HEK293T (cell line): ENCODE measurements at regions not wholly inside any gene's neighbourhood (a gene's known extent, or its start where the extent isn't known, plus 50 kb on each side); places are given as distances from the start of the nearest gene placed in this dataset.
"Not testable (repeated sequence)": the region's sequence is repeated elsewhere in the genome, so short reads cannot be mapped to it uniquely, and the experiment has no call there.

Experiments used
- CTCF ChIA-PET: fragments of 350-600 bp; formaldehyde crosslinking; extraction: SDS; loops from one replicate; lab custom pipeline; 2021; ENCODE audit warnings: antibody characterized with exemption, inconsistent platforms; lab: Yijun Ruan, JAX
- POLR2A ChIA-PET: fragments of 350-600 bp; formaldehyde crosslinking; extraction: SDS; loops from one replicate; lab custom pipeline; 2020; ENCODE audit warnings: antibody characterized with exemption, inconsistent platforms; lab: Yijun Ruan, JAX
- DNase-seq: peaks from one replicate; pipeline ENCODE4 v3.0.0; 2012; ENCODE audit warnings: mixed read lengths; ENCODE audit errors: extremely low spot score
- ARNT ChIP-seq: fragments of 450-650 bp; IDR thresholded peaks from 2 replicates; pipeline ENCODE4 v1.6.1; 2017; ENCODE audit warnings: mild to moderate bottlenecking
- BHLHE40 ChIP-seq: fragments of 450-650 bp; IDR thresholded peaks from 2 replicates; pipeline ENCODE4 v1.6.1; 2016; ENCODE audit warnings: mild to moderate bottlenecking, moderate library complexity, borderline replicate concordance
- CTBP1 ChIP-seq: fragments of 450-650 bp; IDR thresholded peaks from 2 replicates; pipeline ENCODE4 v1.6.1; 2016; ENCODE audit warnings: borderline replicate concordance
- ELF4 ChIP-seq: fragments of 450-650 bp; IDR thresholded peaks from 2 replicates; pipeline ENCODE4 v1.6.1; 2017; ENCODE audit warnings: antibody characterized with exemption
- FOXA1 ChIP-seq: fragments of 450-650 bp; IDR thresholded peaks from 2 replicates; pipeline ENCODE4 v1.6.1; 2016; ENCODE audit warnings: mild to moderate bottlenecking
- FOXK2 ChIP-seq: fragments of 450-650 bp; IDR thresholded peaks from 2 replicates; pipeline ENCODE4 v1.6.1; 2016; ENCODE audit warnings: mild to moderate bottlenecking
- FOXM1 ChIP-seq: fragments of 450-650 bp; IDR thresholded peaks from 2 replicates; pipeline ENCODE4 v1.6.1; 2017; ENCODE audit warnings: mild to moderate bottlenecking, borderline replicate concordance
- HDGF ChIP-seq: fragments of 450-650 bp; IDR thresholded peaks from 2 replicates; pipeline ENCODE4 v1.6.1; 2017; ENCODE audit warnings: antibody characterized with exemption, borderline replicate concordance
- L3MBTL2 ChIP-seq: fragments of 450-650 bp; conservative IDR thresholded peaks from 2 replicates; pipeline ENCODE4 v1.6.1; 2016; ENCODE audit warnings: mild to moderate bottlenecking
- LEF1 ChIP-seq: fragments of 450-650 bp; IDR thresholded peaks from 2 replicates; pipeline ENCODE4 v1.6.1; 2017; ENCODE audit warnings: mild to moderate bottlenecking, borderline replicate concordance
- NFRKB ChIP-seq: fragments of 450-650 bp; IDR thresholded peaks from 2 replicates; pipeline ENCODE4 v1.6.1; 2016; ENCODE audit warnings: mild to moderate bottlenecking, moderate library complexity
- SP1 ChIP-seq: fragments of 450-650 bp; IDR thresholded peaks from 2 replicates; pipeline ENCODE4 v1.6.1; 2017
- SUZ12 ChIP-seq: fragments of 450-650 bp; IDR thresholded peaks from 2 replicates; pipeline ENCODE4 v1.6.1; 2016; ENCODE audit warnings: mild to moderate bottlenecking
- TARDBP ChIP-seq: fragments of 450-650 bp; IDR thresholded peaks from 2 replicates; pipeline ENCODE4 v1.6.1; 2016
- ZNF384 ChIP-seq: fragments of 450-650 bp; IDR thresholded peaks from 2 replicates; pipeline ENCODE4 v1.6.1; 2016
- TF ChIP-seq, protein P1 (sequence below): fragments of 450-650 bp; IDR thresholded peaks from 2 replicates; pipeline ENCODE4 v1.6.1; 2016

DNA sequence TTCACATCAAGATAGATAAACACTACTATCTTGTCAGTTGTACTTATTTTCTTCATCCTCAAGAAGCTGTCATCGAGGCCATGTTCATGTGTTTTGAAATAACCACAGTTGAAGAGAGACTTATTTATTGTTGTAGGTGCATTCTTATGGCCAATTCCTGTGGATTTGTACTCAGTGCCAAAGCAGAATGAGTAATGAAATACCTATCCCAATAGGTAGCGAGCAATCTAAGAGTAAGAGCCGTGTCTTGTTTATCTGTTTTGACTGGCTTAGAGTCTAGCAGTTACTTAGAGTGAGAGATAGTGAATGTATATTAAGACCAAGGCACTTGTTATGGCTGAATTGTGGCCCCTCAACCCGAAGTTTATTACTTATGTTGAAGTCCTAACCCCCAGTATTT, 631.0 kb upstream of the SPANXN1 start:
- CTCF ChIA-PET, result no interaction called here
- TF ChIP-seq, protein P1, sequence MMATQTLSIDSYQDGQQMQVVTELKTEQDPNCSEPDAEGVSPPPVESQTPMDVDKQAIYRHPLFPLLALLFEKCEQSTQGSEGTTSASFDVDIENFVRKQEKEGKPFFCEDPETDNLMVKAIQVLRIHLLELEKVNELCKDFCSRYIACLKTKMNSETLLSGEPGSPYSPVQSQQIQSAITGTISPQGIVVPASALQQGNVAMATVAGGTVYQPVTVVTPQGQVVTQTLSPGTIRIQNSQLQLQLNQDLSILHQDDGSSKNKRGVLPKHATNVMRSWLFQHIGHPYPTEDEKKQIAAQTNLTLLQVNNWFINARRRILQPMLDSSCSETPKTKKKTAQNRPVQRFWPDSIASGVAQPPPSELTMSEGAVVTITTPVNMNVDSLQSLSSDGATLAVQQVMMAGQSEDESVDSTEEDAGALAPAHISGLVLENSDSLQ, result no peak
- no peak for DNase-seq
- POLR2A ChIA-PET, result no interaction called here

DNA sequence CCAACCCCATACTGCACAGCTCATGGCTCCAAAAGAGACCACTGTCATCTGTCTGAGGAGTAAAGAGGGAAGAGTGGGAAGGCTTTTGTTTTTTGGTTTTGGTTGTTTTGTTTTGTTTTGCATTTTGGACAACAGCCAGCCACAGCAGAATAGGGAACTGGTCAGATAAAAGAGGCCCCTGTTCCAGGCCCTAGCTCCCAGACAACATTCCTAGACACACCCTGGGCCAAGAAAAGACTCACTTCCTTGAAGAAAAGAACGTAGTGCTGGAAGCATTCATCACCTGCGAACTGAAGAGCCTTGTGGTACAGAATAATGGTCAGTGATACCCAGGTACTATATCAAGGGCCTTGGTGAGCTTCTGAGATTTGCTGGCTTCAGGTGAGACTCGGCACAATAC, 619.4 kb upstream of the SPANXN1 start:
- no peak for TF ChIP-seq CTBP1
- ChIA-PET CTCF (no interaction called here), POLR2A (no interaction called here)
- no peak for DNase-seq

DNA sequence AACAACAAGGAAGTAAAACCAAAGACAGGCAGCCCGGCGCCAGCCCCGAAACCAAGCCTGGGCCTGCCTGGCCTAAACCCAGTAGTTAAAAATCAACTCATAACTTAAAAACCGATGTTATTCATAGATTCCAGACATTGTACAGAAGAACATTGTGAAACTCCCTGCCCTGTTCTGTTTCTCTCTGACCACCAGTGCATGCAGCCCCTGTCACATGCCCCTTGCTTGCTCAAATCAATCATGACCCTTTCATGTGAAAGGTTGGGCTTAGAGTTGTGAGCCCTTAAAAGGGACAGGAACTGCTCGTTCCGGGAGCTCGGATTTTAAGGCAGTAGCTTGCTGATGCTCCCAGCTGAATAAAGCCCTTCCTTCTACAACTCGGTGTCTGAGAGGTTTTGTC, 612.9 kb upstream of the SPANXN1 start:
- DNase-seq, CTCF ChIA-PET, POLR2A ChIA-PET: not testable (repeated sequence)

DNA sequence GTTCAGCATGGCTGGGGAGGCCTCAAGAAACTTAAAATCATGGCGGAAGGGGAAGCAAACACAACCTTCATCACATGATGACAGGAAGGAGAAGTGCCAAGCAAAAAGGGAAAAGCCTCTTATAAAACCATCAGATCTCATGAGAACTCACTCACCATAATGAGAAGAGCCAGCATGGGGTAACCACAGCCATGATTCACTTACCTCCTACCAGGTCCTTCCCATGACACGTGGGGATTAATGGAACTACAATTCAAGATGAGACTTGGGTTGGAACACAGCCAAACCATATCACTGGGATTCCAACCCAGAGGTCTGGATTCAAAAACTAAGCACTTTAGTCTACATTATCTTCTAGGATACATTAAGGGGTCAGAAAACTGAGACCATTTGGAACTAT, 609.6 kb upstream of the SPANXN1 start:
- CTCF ChIA-PET, result no interaction called here
- TF ChIP-seq FOXK2 (no peak), BHLHE40 (no peak), TARDBP (no peak), SP1 (no peak), L3MBTL2 (no peak), HDGF (no peak), LEF1 (no peak), ZNF384 (no peak), ELF4 (no peak), NFRKB (no peak), FOXM1 (no peak), ARNT (no peak), SUZ12 (no peak), FOXA1 (no peak), CTBP1 (no peak)
- TF ChIP-seq, protein P1, result no peak
- POLR2A ChIA-PET, result no interaction called here
- DNase-seq, result no peak

DNA sequence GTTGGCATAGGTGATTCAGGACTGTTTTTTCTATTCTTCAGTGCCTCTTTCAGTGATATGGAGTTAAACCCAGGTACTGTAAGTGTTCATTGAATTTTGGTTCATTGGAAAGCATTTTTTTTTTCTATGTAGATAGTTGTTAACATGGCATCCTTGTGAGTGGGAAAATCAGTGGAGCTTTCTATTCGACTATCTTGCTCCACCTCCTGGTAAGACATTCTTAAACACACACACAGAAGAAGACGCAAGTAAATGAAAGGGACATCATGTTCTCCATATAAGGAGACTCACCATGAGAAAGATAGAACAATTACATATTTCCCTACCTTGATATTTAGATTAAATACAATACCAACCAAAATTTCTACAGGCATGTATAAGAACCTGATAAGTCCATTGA, 598.5 kb upstream of the SPANXN1 start:
- CTCF ChIA-PET, result no interaction called here

DNA sequence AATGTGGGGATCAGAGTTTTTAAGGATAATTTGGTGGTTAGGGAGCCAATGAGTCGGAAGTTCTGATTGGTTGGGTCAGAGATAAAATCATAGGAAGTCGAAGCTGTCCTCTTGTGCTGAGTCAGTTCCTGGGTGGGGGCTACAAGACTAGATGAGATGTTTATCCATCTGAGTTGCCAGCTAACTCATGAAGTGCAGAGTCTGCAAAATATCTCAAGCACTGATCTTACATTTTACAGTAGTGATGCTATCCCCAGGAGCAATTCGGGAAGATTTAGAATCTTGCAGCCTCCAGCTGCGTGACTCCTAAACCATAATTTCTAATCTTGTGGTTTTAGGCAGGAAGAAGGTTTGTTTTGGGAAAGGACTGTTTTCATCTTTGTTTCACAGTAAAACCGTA, 565.8 kb upstream of the SPANXN1 start:
- POLR2A ChIA-PET, result no interaction called here
- DNase-seq, result no peak
- CTCF ChIA-PET, result no interaction called here
- TF ChIP-seq CTBP1, result no peak
- no peak for TF ChIP-seq ZNF384
- TF ChIP-seq FOXK2, result no peak
- no peak for TF ChIP-seq BHLHE40
- TF ChIP-seq, protein P1, result no peak
- TF ChIP-seq HDGF, result no peak
- TF ChIP-seq L3MBTL2, result no peak
- no peak for TF ChIP-seq ELF4
- no peak for TF ChIP-seq FOXM1
- TF ChIP-seq SUZ12, result no peak
- TF ChIP-seq LEF1, result no peak
- TF ChIP-seq NFRKB, result no peak
- TF ChIP-seq TARDBP, result no peak
- no peak for TF ChIP-seq ARNT

More for the DNA sequence above, 598.5 kb upstream of the SPANXN1 start:
- no peak for DNase-seq
- POLR2A ChIA-PET, result no interaction called here
- TF ChIP-seq SUZ12, result no peak
- no peak for TF ChIP-seq BHLHE40
- TF ChIP-seq FOXK2, result no peak
- TF ChIP-seq FOXA1, result no peak
- TF ChIP-seq ELF4, result no peak
- no peak for TF ChIP-seq NFRKB
- TF ChIP-seq L3MBTL2, result no peak
- no peak for TF ChIP-seq ZNF384
- no peak for TF ChIP-seq CTBP1
- no peak for TF ChIP-seq TARDBP

DNA sequence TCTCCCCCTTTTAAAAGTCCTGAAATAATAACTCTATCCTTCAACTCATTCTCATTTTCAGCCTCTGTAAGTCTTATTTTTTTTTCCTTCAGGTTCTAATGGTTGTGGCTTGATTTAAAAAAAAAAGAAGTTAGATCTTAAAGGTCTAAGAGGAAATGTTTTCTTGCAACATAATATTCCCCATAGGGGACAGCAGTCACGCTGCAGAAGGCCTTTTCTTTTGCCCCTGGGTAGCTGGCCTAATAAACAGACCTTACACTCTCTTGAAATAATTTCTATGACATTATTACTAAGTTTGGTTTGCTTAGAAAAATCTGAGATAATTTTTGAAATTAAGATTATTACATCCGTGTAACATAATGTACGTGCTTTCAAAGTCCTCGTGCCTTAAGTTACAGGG, 564.1 kb upstream of the SPANXN1 start:
- no peak for DNase-seq
- CTCF ChIA-PET, result no interaction called here
- POLR2A ChIA-PET, result no interaction called here
- TF ChIP-seq ZNF384 (no peak), FOXM1 (no peak), SP1 (no peak), LEF1 (no peak), TARDBP (no peak), BHLHE40 (no peak), ELF4 (no peak), SUZ12 (no peak), ARNT (no peak), CTBP1 (no peak), L3MBTL2 (no peak), FOXA1 (no peak)
- TF ChIP-seq, protein P1, result no peak
